SK-N-SH treated with all-trans-retinoic acid at 6 μM for 48 hours (cell line): ENCODE measurements at regions not wholly inside any gene's neighbourhood (a gene's known extent, or its start where the extent isn't known, plus 50 kb on each side); places are given as distances from the start of the nearest gene placed in this dataset.

Experiments used
- CSRNP3 ChIP-seq: fragments of 250-450 bp; sonication (Bioruptor Pico); IDR thresholded peaks from 2 replicates; pipeline ENCODE4 v1.5.1; 2021; ENCODE audit warnings: mild to moderate bottlenecking, moderate library complexity
- GLIS3 ChIP-seq: fragments of 250-450 bp; sonication (Bioruptor Pico); IDR thresholded peaks from 2 replicates; pipeline ENCODE4 v1.5.0; 2020; ENCODE audit warnings: mild to moderate bottlenecking, moderate library complexity
- SNAI2 ChIP-seq: fragments of 250-450 bp; sonication (Bioruptor Pico); IDR thresholded peaks from 2 replicates; pipeline ENCODE4 v1.5.0; 2020; ENCODE audit warnings: mild to moderate bottlenecking, moderate library complexity
- ZNF70 ChIP-seq: fragments of 450-650 bp; formaldehyde crosslinking; IDR thresholded peaks from 2 replicates; pipeline ENCODE4 v1.5.0; 2020; ENCODE audit warnings: mild to moderate bottlenecking, moderate library complexity

GRCh38 chr14:53807108-53807507 lies 149.5 kb downstream of the BMP4 start:
- TF ChIP-seq GLIS3 (CRISPR knock-in tag) (no peak), SNAI2 (CRISPR knock-in tag) (no peak), CSRNP3 (no peak), ZNF70 (CRISPR knock-in tag) (no peak)
